Lower leg skin (tissue), 3 donors: ENCODE measurements at regions not wholly inside any gene's neighbourhood (a gene's known extent, or its start where the extent isn't known, plus 50 kb on each side); places are given as distances from the start of the nearest gene placed in this dataset.

ENCODE experiments used
- POLR2A ChIP-seq, 2 donors: fragments of 450-650 bp; IDR thresholded peaks; one replicate each; pipeline ENCODE4 v1.6.1; 2016 to 2017; ENCODE audit warnings: antibody characterized with exemption in 2 of 2, mild to moderate bottlenecking in 1 of 2, moderate library complexity in 1 of 2
- TF ChIP-seq, protein P1 (sequence below), 3 donors: fragments of 450-650 bp; IDR thresholded peaks; one replicate each; pipeline ENCODE4 v1.5.1; 2016; ENCODE audit warnings: antibody characterized with exemption in 3 of 3, mild to moderate bottlenecking in 3 of 3, moderate library complexity in 2 of 3

DNA sequence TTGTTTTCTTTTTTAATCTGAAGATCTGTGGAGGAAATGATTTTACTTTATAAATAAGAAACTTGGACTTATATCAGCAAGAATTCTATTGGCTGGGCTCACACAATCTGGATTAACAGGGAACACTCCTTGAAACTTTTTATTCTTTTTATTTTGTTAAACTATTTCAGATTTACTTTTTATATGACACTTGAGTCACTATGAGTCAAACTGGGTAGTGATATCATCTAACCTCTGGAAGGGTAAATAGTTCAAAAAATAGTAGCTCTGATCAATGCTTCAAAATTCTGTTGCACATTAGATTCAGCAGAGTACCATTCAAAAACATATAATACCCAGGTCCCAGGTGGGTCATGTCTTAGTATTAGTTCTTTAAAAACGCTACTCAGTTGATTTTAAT, 55.1 kb upstream of the NBEA start:
- TF ChIP-seq, protein P1, sequence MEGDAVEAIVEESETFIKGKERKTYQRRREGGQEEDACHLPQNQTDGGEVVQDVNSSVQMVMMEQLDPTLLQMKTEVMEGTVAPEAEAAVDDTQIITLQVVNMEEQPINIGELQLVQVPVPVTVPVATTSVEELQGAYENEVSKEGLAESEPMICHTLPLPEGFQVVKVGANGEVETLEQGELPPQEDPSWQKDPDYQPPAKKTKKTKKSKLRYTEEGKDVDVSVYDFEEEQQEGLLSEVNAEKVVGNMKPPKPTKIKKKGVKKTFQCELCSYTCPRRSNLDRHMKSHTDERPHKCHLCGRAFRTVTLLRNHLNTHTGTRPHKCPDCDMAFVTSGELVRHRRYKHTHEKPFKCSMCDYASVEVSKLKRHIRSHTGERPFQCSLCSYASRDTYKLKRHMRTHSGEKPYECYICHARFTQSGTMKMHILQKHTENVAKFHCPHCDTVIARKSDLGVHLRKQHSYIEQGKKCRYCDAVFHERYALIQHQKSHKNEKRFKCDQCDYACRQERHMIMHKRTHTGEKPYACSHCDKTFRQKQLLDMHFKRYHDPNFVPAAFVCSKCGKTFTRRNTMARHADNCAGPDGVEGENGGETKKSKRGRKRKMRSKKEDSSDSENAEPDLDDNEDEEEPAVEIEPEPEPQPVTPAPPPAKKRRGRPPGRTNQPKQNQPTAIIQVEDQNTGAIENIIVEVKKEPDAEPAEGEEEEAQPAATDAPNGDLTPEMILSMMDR (IDR thresholded peaks at IDR 0.05), result no peak
- no peak for TF ChIP-seq POLR2A (IDR thresholded peaks at IDR 0.05)
